Suprapubic skin (tissue), 2 donors: ENCODE measurements at regions not wholly inside any gene's neighbourhood (a gene's known extent, or its start where the extent isn't known, plus 50 kb on each side); places are given as distances from the start of the nearest gene placed in this dataset.

Source experiments
- EP300 ChIP-seq: sonication (generic); formaldehyde crosslinking; IDR thresholded peaks from one replicate; pipeline ENCODE4 v1.6.1; 2017; ENCODE audit warnings: antibody characterized with exemption
- POLR2A ChIP-seq, 2 donors: fragments of 450-650 bp; IDR thresholded peaks; one replicate each; pipeline ENCODE4 v1.6.1; 2017; ENCODE audit warnings: antibody characterized with exemption in 2 of 2, mild to moderate bottlenecking in 2 of 2, moderate library complexity in 2 of 2

- TF ChIP-seq POLR2A (IDR thresholded peaks at IDR 0.05), result no peak
- no peak for TF ChIP-seq EP300
Observed at GRCh38 chr2:144063602-144064001, 456.3 kb downstream of the ZEB2 start.
